Coronary artery (tissue), 2 donors: ENCODE measurements at regions not wholly inside any gene's neighbourhood (a gene's known extent, or its start where the extent isn't known, plus 50 kb on each side); places are given as distances from the start of the nearest gene placed in this dataset.

Experiments used
- DNase-seq: peaks from one replicate; pipeline ENCODE4 v3.0.0-alpha.2; 2017; ENCODE audit warnings: low spot score
- H3K27ac ChIP-seq, 2 donors: fragments of 200-600 bp; sonication (generic); one replicate each; pipeline ENCODE4 v1.5.1; 2016 to 2019
- H3K4me3 ChIP-seq: fragments of 200-600 bp; sonication (generic); 2 replicates; pipeline ENCODE4 v1.5.1; 2016; ENCODE audit warnings: mild to moderate bottlenecking, moderate library complexity
- CTCF ChIP-seq: fragments of 200-600 bp; sonication (generic); IDR thresholded peaks from one replicate; pipeline ENCODE4 v1.5.1; 2019; ENCODE audit warnings: antibody characterized with exemption

GRCh38 chr5:26569929-26570258, 468.5 kb downstream of the CDH9 start:
- TF ChIP-seq CTCF: no peak
- no peak overlapping the region for H3K27ac ChIP-seq
- H3K4me3 ChIP-seq: no peak overlapping the region
- DNase-seq: no peak

DNA sequence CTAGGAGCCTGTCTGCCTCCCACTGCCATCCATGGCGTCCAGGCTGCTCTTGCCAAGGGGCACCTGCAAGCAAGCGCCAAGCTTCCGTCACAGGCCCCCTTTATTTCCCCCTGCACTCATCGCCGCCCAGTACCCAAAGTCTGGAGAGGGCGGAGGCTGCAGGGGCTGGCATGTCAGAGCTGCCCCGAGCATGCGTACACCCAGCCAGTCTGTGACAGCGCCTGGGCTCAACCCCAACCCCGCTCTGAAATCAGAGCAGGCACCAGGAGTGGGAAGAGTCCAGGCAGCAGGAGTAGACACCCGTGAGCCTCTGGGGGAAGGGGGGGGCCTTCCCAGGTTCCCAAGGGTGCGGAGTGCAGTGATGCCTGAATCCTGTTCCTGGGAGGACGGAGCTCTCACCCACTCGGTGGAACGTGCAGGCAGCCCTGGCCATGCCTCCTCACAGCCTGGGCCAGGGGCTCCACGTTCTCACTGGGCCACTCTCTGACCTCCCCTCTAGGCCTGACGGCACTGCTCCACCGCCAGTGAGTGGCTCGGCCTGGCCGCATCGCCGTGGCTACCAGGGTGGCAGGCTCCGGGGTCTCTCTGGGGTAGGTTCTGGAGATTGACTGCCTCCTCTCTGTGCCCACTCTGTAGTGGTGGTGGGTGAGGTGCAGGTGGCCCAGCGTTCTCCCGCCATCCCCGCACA, 469.0 kb downstream of the CDH9 start:
- no peak overlapping the region for H3K4me3 ChIP-seq
- no peak for DNase-seq
- no peak overlapping the region for H3K27ac ChIP-seq
- TF ChIP-seq CTCF: no peak

DNA sequence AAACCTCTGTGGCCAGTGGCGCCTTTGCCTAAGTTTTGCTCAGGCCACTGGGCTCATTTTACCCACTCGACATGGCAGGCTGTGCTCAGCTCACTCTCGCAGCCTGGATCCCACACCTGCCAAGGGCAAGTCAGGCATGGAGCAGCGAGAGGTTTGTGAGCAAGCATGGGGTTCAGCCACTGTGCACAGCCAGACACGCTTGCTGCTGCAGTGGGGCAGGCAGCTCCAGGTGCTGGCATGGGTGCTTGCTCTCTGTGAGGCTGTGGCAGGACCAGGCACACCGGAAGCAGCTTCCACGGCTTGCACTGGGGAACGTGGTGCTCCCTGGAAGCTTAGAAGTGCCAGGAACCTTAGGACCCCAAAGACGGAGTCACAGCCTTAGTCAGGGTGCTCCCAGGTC, 470.1 kb downstream of the CDH9 start:
- no peak for DNase-seq
- H3K27ac ChIP-seq: no peak overlapping the region
- H3K4me3 ChIP-seq: no peak overlapping the region
- TF ChIP-seq CTCF: no peak

DNA sequence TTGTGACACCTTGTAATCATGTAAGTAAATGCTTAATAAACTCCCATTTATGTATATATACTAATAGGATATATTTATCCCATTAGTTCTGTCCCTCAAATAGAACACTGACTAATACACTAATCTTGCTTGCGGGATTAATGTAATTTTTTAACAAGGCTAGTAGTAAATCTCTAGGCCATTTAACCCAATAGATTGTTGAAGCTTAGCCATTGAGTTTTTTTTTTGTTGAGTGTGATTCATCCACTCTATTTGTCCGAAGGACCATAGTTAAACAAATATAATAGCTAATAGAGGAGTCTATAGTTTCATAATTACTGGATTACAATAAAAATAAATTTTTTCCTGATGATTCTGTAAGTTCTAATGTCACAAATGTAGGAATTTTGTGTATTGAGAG, 474.4 kb downstream of the CDH9 start:
- Histone ChIP-seq H3K4me3 (no peak overlapping the region), H3K27ac (no peak overlapping the region)
- no peak for DNase-seq
- no peak for TF ChIP-seq CTCF

DNA sequence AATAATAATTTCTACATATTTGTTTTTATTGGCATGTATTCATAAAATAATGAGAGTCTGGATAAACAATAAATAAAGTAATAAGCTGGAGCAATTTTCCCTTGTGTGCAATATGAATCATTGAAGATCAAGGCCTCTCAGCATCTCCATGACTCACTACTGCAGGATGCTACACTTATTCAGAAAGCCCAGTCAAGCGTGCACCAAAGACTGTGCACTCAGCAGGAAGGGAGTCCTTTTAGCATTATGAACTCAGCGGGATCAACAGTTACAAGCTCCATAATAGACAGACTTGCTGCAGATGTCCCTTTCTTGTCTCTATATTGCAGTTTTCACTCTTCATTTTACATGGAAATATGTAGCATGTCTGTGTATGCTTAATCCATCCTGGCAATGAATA, 485.3 kb downstream of the CDH9 start:
- DNase-seq: no peak
- Histone ChIP-seq H3K27ac (no peak overlapping the region), H3K4me3 (no peak overlapping the region)
- TF ChIP-seq CTCF: no peak

DNA sequence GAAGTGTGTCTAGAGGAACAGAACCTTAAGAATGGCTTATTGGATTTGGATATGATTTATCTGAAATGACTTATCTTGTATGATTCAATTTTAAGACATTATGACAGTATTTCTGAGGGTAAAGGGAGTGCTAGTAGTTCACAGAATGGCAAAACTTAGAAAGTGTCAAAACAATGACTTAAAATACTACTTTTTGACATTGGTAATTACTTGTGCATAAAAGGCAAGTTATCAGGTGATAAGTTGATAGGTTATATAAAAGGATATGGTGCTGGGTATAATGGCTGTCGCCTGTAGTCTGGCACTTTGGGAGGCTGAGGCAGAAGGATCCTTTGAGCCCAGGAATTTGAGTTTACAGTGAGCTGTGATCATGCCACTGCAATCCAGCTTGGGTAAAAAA, 494.4 kb downstream of the CDH9 start:
- TF ChIP-seq CTCF: no peak
- DNase-seq: no peak
- no peak overlapping the region for H3K4me3 ChIP-seq
- no peak overlapping the region for H3K27ac ChIP-seq

GRCh38 chr5:26538226-26538625, 500.2 kb downstream of the CDH9 start:
- TF ChIP-seq CTCF: no peak
- DNase-seq: no peak
- Histone ChIP-seq H3K4me3 (no peak overlapping the region), H3K27ac (no peak overlapping the region)
